Tibial nerve (tissue), 4 donors: ENCODE measurements at regions not wholly inside any gene's neighbourhood (a gene's known extent, or its start where the extent isn't known, plus 50 kb on each side); places are given as distances from the start of the nearest gene placed in this dataset.

Experiments
- EP300 ChIP-seq, 2 donors: sonication (generic); formaldehyde crosslinking; IDR thresholded peaks; one replicate each; pipeline ENCODE4 v1.6.1; 2017; ENCODE audit warnings: antibody characterized with exemption in 2 of 2, mild to moderate bottlenecking in 1 of 2
- TF ChIP-seq, protein P1 (sequence below), 5 experiments: fragments of 200-600 bp in 3 of 5; fragments of 450-650 bp in 2 of 5; sonication (generic) in 3 of 5; IDR thresholded peaks; one replicate each; pipeline ENCODE4 v1.5.1; 2016 to 2019; ENCODE audit warnings: antibody characterized with exemption in 5 of 5, mild to moderate bottlenecking in 3 of 5, moderate library complexity in 2 of 5

DNA sequence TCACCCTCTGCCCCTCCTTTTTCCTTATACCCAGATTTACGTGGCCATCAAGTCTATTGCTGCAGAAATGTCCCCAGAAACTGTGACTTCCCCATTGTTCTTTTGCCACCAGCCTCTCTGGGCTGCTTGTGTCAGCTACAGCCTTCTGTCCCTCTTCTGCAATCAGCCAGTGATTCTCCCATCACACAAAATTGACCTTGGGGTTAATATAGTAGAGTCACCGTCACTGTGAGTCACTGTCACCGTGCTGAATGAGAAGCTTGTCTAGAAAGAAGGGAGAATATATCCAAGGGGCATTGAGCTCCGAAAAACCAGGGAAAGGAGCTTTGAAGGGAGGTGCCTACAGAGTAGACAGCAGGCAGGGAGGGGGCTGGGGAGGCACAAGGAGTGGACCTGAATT lies 290.5 kb downstream of the HAPSTR1 start:
- TF ChIP-seq, protein P1, sequence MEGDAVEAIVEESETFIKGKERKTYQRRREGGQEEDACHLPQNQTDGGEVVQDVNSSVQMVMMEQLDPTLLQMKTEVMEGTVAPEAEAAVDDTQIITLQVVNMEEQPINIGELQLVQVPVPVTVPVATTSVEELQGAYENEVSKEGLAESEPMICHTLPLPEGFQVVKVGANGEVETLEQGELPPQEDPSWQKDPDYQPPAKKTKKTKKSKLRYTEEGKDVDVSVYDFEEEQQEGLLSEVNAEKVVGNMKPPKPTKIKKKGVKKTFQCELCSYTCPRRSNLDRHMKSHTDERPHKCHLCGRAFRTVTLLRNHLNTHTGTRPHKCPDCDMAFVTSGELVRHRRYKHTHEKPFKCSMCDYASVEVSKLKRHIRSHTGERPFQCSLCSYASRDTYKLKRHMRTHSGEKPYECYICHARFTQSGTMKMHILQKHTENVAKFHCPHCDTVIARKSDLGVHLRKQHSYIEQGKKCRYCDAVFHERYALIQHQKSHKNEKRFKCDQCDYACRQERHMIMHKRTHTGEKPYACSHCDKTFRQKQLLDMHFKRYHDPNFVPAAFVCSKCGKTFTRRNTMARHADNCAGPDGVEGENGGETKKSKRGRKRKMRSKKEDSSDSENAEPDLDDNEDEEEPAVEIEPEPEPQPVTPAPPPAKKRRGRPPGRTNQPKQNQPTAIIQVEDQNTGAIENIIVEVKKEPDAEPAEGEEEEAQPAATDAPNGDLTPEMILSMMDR (IDR thresholded peaks at IDR 0.05), result no peak
- no peak for TF ChIP-seq EP300 (IDR thresholded peaks at IDR 0.05)
